Upper lobe of right lung (tissue), 1 donor: ENCODE measurements at regions not wholly inside any gene's neighbourhood (a gene's known extent, or its start where the extent isn't known, plus 50 kb on each side); places are given as distances from the start of the nearest gene placed in this dataset.
A peak's percentile ranks its signal among the peaks of the same experiment; 100 is the strongest.
"Not testable (repeated sequence)": the region's sequence is repeated elsewhere in the genome, so short reads cannot be mapped to it uniquely, and the experiment has no call there.

Source experiments
- ATAC-seq: fragments of 200-7000 bp; cut with Tn5 transposase; one replicate; pipeline ENCODE4 v1.9.1; 2020; ENCODE audit warnings: mild to moderate bottlenecking, moderate library complexity
- DNase-seq: peaks from one replicate; pipeline ENCODE4 v3.0.0-alpha.2; 2020
- H3K27ac ChIP-seq: fragments of 200-600 bp; one replicate; pipeline ENCODE4 v1.8.0; 2022
- H3K27me3 ChIP-seq: fragments of 200-600 bp; one replicate; pipeline ENCODE4 v1.8.0; 2022; ENCODE audit warnings: mild to moderate bottlenecking
- H3K36me3 ChIP-seq: fragments of 200-600 bp; one replicate; pipeline ENCODE4 v1.8.0; 2022
- H3K4me1 ChIP-seq: fragments of 200-600 bp; one replicate; pipeline ENCODE4 v1.8.0; 2022
- H3K4me3 ChIP-seq: fragments of 200-600 bp; one replicate; pipeline ENCODE4 v1.8.0; 2022; ENCODE audit warnings: mild to moderate bottlenecking
- H3K9me3 ChIP-seq: fragments of 200-600 bp; one replicate; pipeline ENCODE4 v1.8.0; 2022
- intact Hi-C: fragments of 100-400 bp; cut with DNase I; formaldehyde crosslinking; loops from one replicate; pipeline ENCODE4 v1.11.0; 2022
- TF ChIP-seq, protein P1 (sequence below): fragments of 200-600 bp; IDR thresholded peaks from one replicate; pipeline ENCODE4 v1.8.0; 2022; ENCODE audit warnings: antibody characterized with exemption
- donor health status: DM: no; HTN: yes; CAD: no; lungs with severe emphysema.

GRCh38 chr4:27685091-27685490 is 824.5 kb downstream of the STIM2 start:
- Histone ChIP-seq H3K9me3 (no peaks in the 10 kb centered on the region), H3K27ac (no peak overlapping the region), H3K36me3 (no peaks in the 10 kb centered on the region), H3K27me3 (no peaks in the 10 kb centered on the region), H3K4me3 (no peak overlapping the region), H3K4me1 (no peaks in the 10 kb centered on the region)
- TF ChIP-seq, protein P1, sequence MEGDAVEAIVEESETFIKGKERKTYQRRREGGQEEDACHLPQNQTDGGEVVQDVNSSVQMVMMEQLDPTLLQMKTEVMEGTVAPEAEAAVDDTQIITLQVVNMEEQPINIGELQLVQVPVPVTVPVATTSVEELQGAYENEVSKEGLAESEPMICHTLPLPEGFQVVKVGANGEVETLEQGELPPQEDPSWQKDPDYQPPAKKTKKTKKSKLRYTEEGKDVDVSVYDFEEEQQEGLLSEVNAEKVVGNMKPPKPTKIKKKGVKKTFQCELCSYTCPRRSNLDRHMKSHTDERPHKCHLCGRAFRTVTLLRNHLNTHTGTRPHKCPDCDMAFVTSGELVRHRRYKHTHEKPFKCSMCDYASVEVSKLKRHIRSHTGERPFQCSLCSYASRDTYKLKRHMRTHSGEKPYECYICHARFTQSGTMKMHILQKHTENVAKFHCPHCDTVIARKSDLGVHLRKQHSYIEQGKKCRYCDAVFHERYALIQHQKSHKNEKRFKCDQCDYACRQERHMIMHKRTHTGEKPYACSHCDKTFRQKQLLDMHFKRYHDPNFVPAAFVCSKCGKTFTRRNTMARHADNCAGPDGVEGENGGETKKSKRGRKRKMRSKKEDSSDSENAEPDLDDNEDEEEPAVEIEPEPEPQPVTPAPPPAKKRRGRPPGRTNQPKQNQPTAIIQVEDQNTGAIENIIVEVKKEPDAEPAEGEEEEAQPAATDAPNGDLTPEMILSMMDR: no peak
- intact Hi-C loops: no loop called here
- ATAC-seq (no peak), DNase-seq (no peak)

GRCh38 chr4:27685947-27686346 is 825.3 kb downstream of the STIM2 start:
- H3K4me1 ChIP-seq: no peaks in the 10 kb centered on the region
- no peaks in the 10 kb centered on the region for H3K9me3 ChIP-seq
- no peak for DNase-seq
- no peaks in the 10 kb centered on the region for H3K27me3 ChIP-seq
- no peak overlapping the region for H3K27ac ChIP-seq
- no peaks in the 10 kb centered on the region for H3K36me3 ChIP-seq
- TF ChIP-seq, protein P1: no peak
- intact Hi-C loops: no loop called here
- H3K4me3 ChIP-seq: no peak overlapping the region
- ATAC-seq: no peak

- Histone ChIP-seq H3K9me3 (no peaks in the 10 kb centered on the region), H3K27ac (no peak overlapping the region), H3K27me3 (no peaks in the 10 kb centered on the region), H3K4me1 (no peaks in the 10 kb centered on the region), H3K36me3 (no peaks in the 10 kb centered on the region), H3K4me3 (no peak overlapping the region)
- TF ChIP-seq, protein P1: peak; percentile 49
- DNase-seq: no peak
- ATAC-seq: peak; percentile 83
- intact Hi-C loops: no loop called here
Measured at GRCh38 chr4:27692158-27692557, 831.5 kb downstream of the STIM2 start.

DNA sequence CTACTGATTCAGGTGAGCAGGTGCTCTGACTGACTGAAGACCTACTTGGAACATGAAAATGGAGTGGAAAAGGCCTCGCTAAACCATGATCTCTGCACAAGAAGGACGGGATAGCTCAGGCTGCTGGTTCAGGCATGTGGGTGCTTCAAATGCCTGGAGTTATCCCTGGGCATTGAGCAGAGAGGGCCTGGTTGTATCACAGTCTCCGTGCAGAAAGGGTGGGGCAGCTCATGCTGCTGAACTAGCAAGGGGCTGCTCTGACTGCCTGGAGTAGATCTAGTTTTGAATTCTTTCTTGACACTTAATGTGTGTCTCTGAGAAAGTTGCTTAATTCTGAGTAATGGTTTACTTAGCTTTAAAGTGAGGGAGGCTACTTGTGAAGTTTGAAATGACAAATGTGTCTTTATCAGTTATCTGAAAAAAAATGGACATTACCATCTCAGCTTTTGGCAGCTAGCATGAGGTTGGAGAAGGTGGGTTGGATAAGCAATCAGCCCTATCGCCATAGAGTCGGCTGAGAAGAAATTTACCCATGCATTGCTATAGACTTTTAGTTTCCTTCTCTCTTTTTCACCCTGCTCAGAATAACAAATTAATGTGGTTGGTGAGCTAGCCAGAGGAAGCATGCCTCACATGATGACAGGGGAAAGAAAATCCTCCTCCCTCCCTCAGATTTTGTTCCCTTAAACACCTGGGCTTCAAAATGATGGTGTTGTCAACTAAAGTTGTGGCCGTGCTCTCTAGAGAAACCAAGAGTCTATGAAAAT is 832.4 kb downstream of the STIM2 start:
- no peak for DNase-seq
- H3K4me3 ChIP-seq: no peak overlapping the region
- ATAC-seq: peak; percentile 16
- H3K36me3 ChIP-seq: no peaks in the 10 kb centered on the region
- no peaks in the 10 kb centered on the region for H3K9me3 ChIP-seq
- H3K4me1 ChIP-seq: no peaks in the 10 kb centered on the region
- intact Hi-C loops: no loop called here
- TF ChIP-seq, protein P1: no peak
- H3K27ac ChIP-seq: no peak overlapping the region
- no peaks in the 10 kb centered on the region for H3K27me3 ChIP-seq

DNA sequence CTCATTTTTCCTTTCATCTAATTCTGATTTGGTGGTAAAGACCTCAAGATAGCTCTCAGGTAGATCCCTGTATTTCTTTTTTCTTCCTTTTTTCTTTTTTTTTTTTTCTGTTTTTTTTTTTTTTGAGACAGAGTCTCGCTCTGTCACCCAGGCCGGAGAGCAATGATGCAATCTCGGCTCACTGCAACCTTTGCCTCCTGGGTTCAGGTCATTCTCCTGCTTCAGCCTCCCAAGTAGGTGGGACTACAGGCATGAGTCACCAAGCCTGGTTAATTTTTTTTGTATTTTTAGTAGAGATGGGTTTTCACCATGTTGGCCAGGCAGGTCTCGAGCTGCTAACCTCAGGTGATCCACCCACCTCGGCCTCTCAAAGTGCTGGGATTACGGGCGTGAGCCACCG is 835.6 kb downstream of the STIM2 start:
- H3K27me3 ChIP-seq, H3K4me1 ChIP-seq, DNase-seq, H3K4me3 ChIP-seq, H3K36me3 ChIP-seq, intact Hi-C loops, H3K9me3 ChIP-seq, ATAC-seq, H3K27ac ChIP-seq: not testable (repeated sequence)

GRCh38 chr4:27701606-27702005 is 841.0 kb downstream of the STIM2 start:
- TF ChIP-seq, protein P1: no peak
- intact Hi-C loops: no loop called here
- no peaks in the 10 kb centered on the region for H3K27me3 ChIP-seq
- H3K4me3 ChIP-seq: no peak overlapping the region
- DNase-seq (no peak), ATAC-seq (no peak)
- H3K27ac ChIP-seq: no peak overlapping the region
- H3K36me3 ChIP-seq: no peaks in the 10 kb centered on the region
- H3K4me1 ChIP-seq: no peaks in the 10 kb centered on the region
- no peaks in the 10 kb centered on the region for H3K9me3 ChIP-seq
